ENCODE measurements at regions not wholly inside any gene's neighbourhood (a gene's known extent, or its start where the extent isn't known, plus 50 kb on each side); places are given as distances from the start of the nearest gene placed in this dataset.

DNA sequence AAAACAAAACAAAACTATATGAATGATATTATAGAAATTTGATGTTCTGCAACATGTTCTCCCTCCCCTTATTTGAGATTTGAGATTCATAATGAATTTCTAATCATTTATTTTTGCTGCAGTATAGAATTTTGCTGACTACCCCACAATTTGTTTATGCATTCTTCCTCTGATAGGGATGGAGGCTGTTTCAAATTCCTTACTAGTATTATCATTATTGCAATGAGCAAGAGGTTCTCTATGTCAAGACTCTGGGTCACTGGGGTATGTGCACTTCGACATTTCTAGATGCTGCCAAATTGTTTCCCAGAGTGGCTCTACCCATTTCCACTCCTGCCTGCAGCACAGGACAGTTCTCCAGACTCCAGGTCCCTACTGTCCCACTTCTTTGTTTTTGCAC lies 54.9 kb upstream of the DAB2IP start:
- Histone ChIP-seq H3K4me3 (ENCODE audit: low read depth in 1 of 3, low read length in 3 of 3) (no peak overlapping the region), H3K27me3 (ENCODE audit: control insufficient read depth in 4 of 4, insufficient read depth in 4 of 4, low read length in 3 of 4) (no peaks in the 10 kb centered on the region), H3K27ac (ENCODE audit: low read depth in 1 of 2, low read length in 2 of 2) (no peak overlapping the region), H3K9me3 (ENCODE audit: control insufficient read depth in 4 of 4, low read length in 3 of 4) (no peaks in the 10 kb centered on the region), H3K36me3 (ENCODE audit: control insufficient read depth in 4 of 4, insufficient read depth in 3 of 4, low read depth in 1 of 4, low read length in 3 of 4) (no peaks in the 10 kb centered on the region), H3K9ac (ENCODE audit: low read depth in 1 of 2, low read length in 2 of 2) (no peak overlapping the region), H3K4me1 (ENCODE audit: control insufficient read depth in 4 of 4, insufficient read depth in 4 of 4, low read length in 3 of 4) (peaks cover 2 to 23% (median 18%) of the 10 kb centered on the region in 4 donors)
- TF ChIP-seq NR2F2 (IDR thresholded peaks at IDR 0.05) (peak; percentile 78), TAF1 (conservative IDR thresholded peaks at IDR 0.05) (no peak), FOXA2 (IDR thresholded peaks at IDR 0.05) (no peak), RXRA (IDR thresholded peaks at IDR 0.05) (no peak)
- TF ChIP-seq, protein P1, sequence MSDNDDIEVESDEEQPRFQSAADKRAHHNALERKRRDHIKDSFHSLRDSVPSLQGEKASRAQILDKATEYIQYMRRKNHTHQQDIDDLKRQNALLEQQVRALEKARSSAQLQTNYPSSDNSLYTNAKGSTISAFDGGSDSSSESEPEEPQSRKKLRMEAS (IDR thresholded peaks at IDR 0.05): no peak
- TF ChIP-seq, protein P2, sequence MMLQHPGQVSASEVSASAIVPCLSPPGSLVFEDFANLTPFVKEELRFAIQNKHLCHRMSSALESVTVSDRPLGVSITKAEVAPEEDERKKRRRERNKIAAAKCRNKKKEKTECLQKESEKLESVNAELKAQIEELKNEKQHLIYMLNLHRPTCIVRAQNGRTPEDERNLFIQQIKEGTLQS (IDR thresholded peaks at IDR 0.05): no peak
- 73% methylated on average over 1 of the region's 1 CpG for WGBS
- DNase-seq (ENCODE audit: low spot score): no peak

DNA sequence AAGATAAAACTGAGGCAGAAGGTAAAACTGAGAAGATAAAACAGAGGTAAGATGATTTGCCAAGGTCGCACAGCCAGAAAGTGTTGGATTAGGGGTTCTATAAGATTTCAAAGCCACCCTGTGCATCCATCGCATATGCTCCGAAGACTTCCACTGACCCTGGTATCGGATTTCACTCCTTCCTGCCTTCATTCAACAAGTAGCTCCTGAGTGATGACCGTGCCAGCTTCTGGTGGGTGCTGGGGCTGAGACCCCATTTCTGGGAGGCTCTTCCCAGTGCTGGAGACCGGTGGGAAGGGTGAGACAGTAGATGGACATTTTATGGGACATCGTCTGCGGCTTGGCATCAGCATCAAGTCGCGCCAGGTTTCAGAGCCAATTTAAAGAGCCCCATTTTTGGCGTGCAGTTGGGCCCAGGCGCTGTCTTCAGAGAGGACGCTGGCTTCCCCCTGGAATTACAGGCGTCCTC lies 53.7 kb upstream of the DAB2IP start:
- no peak for DNase-seq (ENCODE audit: low spot score)
- peak overlapping the region in 1 of 2 donors; percentile 21 for H3K9ac ChIP-seq (ENCODE audit: low read depth in 1 of 2, low read length in 2 of 2)
- peak overlapping the region in 1 of 2 donors; percentile 86 for H3K27ac ChIP-seq (ENCODE audit: low read depth in 1 of 2, low read length in 2 of 2)
- H3K4me1 ChIP-seq (ENCODE audit: control insufficient read depth in 4 of 4, insufficient read depth in 4 of 4, low read length in 3 of 4): peaks cover 2 to 26% (median 20%) of the 10 kb centered on the region in 4 donors
- H3K36me3 ChIP-seq (ENCODE audit: control insufficient read depth in 4 of 4, insufficient read depth in 3 of 4, low read depth in 1 of 4, low read length in 3 of 4): no peaks in the 10 kb centered on the region
- 70% methylated on average over 14 of the region's 14 CpGs for WGBS
- no peaks in the 10 kb centered on the region for H3K27me3 ChIP-seq (ENCODE audit: control insufficient read depth in 4 of 4, insufficient read depth in 4 of 4, low read length in 3 of 4)
- TF ChIP-seq HNF4A (conservative IDR thresholded peaks at IDR 0.05) (no peak), RAD21 (IDR thresholded peaks at IDR 0.05) (peak in 1 of 2 donors; percentile 18)
- no peaks in the 10 kb centered on the region for H3K9me3 ChIP-seq (ENCODE audit: control insufficient read depth in 4 of 4, low read length in 3 of 4)
- H3K4me3 ChIP-seq (ENCODE audit: low read depth in 1 of 3, low read length in 3 of 3): no peak overlapping the region

DNA sequence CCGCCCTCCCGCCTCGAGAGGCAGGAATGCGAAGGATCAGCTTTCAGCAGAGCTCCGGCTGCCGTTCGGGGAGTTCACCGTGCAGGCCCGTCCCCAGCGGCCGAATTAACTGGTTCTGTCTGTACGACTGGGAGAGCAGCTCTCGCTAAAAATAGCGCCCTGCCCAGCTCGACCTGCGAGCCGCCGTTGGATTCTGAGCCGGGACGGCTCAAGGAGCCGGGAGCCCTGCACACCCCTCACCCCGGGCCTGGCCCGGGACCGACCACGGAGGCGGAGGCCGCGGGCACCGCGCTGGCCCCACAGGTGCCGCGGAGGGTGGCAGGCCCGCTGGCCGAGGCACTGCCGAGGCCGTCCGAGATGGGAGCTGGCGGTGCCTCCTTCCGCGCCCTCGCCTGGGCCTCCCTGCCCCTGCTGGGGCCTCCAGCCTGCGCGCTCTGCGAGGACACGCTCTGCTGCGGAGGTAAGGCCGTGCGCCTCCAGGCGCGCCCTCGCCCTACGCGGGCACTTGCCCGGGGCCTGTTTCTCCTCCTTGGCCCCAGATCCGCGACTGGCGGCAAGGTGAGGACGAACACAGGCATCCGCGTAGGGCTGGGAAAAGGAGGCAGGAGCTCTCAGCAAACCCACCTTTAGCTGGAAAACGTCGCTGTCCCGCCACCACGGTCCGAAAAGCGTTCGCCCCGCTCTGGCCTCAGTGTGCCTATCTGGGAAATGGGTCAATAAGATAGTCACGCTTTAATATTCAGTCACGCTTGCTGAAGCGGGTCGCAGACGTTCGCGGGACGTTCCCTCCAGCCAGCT lies 53.1 kb upstream of the DAB2IP start:
- WGBS: 28% methylated on average over 76 of the region's 76 CpGs
- Histone ChIP-seq H3K4me1 (ENCODE audit: control insufficient read depth in 4 of 4, insufficient read depth in 4 of 4, low read length in 3 of 4) (peaks cover 2 to 28% (median 21%) of the 10 kb centered on the region in 4 donors), H3K4me3 (ENCODE audit: low read depth in 1 of 3, low read length in 3 of 3) (peak overlapping the region in 2 of 3 donors; percentile 51 to 74)

More for the DNA sequence above, 53.1 kb upstream of the DAB2IP start:
- Histone ChIP-seq H3K27me3 (ENCODE audit: control insufficient read depth in 4 of 4, insufficient read depth in 4 of 4, low read length in 3 of 4) (no peaks in the 10 kb centered on the region), H3K9me3 (ENCODE audit: control insufficient read depth in 4 of 4, low read length in 3 of 4) (no peaks in the 10 kb centered on the region), H3K36me3 (ENCODE audit: control insufficient read depth in 4 of 4, insufficient read depth in 3 of 4, low read depth in 1 of 4, low read length in 3 of 4) (no peaks in the 10 kb centered on the region), H3K9ac (ENCODE audit: low read depth in 1 of 2, low read length in 2 of 2) (peak overlapping the region in 1 of 2 donors; percentile 21), H3K27ac (ENCODE audit: low read depth in 1 of 2, low read length in 2 of 2) (peak overlapping the region; percentile 64 to 86)
- DNase-seq (ENCODE audit: low spot score): no peak
- no peak for TF ChIP-seq GABPA (IDR thresholded peaks at IDR 0.05 in 1 of 2, conservative IDR thresholded peaks at IDR 0.05 in 1 of 2)
- TF ChIP-seq, protein P2 (IDR thresholded peaks at IDR 0.05): no peak
- TF ChIP-seq, protein P3, sequence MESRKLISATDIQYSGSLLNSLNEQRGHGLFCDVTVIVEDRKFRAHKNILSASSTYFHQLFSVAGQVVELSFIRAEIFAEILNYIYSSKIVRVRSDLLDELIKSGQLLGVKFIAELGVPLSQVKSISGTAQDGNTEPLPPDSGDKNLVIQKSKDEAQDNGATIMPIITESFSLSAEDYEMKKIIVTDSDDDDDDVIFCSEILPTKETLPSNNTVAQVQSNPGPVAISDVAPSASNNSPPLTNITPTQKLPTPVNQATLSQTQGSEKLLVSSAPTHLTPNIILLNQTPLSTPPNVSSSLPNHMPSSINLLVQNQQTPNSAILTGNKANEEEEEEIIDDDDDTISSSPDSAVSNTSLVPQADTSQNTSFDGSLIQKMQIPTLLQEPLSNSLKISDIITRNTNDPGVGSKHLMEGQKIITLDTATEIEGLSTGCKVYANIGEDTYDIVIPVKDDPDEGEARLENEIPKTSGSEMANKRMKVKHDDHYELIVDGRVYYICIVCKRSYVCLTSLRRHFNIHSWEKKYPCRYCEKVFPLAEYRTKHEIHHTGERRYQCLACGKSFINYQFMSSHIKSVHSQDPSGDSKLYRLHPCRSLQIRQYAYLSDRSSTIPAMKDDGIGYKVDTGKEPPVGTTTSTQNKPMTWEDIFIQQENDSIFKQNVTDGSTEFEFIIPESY (IDR thresholded peaks at IDR 0.05): no peak
- no peak for TF ChIP-seq FOXA1 (IDR thresholded peaks at IDR 0.05)
- no peak for TF ChIP-seq FOXA2 (IDR thresholded peaks at IDR 0.05)
- TF ChIP-seq, protein P4, sequence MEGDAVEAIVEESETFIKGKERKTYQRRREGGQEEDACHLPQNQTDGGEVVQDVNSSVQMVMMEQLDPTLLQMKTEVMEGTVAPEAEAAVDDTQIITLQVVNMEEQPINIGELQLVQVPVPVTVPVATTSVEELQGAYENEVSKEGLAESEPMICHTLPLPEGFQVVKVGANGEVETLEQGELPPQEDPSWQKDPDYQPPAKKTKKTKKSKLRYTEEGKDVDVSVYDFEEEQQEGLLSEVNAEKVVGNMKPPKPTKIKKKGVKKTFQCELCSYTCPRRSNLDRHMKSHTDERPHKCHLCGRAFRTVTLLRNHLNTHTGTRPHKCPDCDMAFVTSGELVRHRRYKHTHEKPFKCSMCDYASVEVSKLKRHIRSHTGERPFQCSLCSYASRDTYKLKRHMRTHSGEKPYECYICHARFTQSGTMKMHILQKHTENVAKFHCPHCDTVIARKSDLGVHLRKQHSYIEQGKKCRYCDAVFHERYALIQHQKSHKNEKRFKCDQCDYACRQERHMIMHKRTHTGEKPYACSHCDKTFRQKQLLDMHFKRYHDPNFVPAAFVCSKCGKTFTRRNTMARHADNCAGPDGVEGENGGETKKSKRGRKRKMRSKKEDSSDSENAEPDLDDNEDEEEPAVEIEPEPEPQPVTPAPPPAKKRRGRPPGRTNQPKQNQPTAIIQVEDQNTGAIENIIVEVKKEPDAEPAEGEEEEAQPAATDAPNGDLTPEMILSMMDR (IDR thresholded peaks at IDR 0.05; ENCODE audit: low read depth, low read length, missing input control): peak; percentile 25
- no peak for TF ChIP-seq TAF1 (conservative IDR thresholded peaks at IDR 0.05)
- no peak for TF ChIP-seq EGR1 (IDR thresholded peaks at IDR 0.05; ENCODE audit: low read depth in 2 of 2)
- TF ChIP-seq JUND (IDR thresholded peaks at IDR 0.05): no peak
- TF ChIP-seq SP1 (IDR thresholded peaks at IDR 0.05): peak; percentile 39
- no peak for TF ChIP-seq RXRA (IDR thresholded peaks at IDR 0.05)
- TF ChIP-seq, protein P5, sequence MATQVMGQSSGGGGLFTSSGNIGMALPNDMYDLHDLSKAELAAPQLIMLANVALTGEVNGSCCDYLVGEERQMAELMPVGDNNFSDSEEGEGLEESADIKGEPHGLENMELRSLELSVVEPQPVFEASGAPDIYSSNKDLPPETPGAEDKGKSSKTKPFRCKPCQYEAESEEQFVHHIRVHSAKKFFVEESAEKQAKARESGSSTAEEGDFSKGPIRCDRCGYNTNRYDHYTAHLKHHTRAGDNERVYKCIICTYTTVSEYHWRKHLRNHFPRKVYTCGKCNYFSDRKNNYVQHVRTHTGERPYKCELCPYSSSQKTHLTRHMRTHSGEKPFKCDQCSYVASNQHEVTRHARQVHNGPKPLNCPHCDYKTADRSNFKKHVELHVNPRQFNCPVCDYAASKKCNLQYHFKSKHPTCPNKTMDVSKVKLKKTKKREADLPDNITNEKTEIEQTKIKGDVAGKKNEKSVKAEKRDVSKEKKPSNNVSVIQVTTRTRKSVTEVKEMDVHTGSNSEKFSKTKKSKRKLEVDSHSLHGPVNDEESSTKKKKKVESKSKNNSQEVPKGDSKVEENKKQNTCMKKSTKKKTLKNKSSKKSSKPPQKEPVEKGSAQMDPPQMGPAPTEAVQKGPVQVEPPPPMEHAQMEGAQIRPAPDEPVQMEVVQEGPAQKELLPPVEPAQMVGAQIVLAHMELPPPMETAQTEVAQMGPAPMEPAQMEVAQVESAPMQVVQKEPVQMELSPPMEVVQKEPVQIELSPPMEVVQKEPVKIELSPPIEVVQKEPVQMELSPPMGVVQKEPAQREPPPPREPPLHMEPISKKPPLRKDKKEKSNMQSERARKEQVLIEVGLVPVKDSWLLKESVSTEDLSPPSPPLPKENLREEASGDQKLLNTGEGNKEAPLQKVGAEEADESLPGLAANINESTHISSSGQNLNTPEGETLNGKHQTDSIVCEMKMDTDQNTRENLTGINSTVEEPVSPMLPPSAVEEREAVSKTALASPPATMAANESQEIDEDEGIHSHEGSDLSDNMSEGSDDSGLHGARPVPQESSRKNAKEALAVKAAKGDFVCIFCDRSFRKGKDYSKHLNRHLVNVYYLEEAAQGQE (IDR thresholded peaks at IDR 0.05): no peak
- peak in 1 of 2 donors; percentile 59 for TF ChIP-seq RAD21 (IDR thresholded peaks at IDR 0.05)
- no peak for TF ChIP-seq NR2F2 (IDR thresholded peaks at IDR 0.05)
- no peak for TF ChIP-seq YY1 (IDR thresholded peaks at IDR 0.05)

Measured in liver (tissue), 8 donors.